ENCODE measurements at regions not wholly inside any gene's neighbourhood (a gene's known extent, or its start where the extent isn't known, plus 50 kb on each side); places are given as distances from the start of the nearest gene placed in this dataset.
"Not testable (repeated sequence)": the region's sequence is repeated elsewhere in the genome, so short reads cannot be mapped to it uniquely, and the experiment has no call there.

GRCh38 chr3:78088006-78088405 is 1048.1 kb downstream of the ROBO2 start:
- WGBS: no CpG with 5 or more reads among the region's 2 CpGs
- H3K18ac ChIP-seq (ENCODE audit: low read depth in 1 of 2, low read length in 2 of 2): no peak overlapping the region

DNA sequence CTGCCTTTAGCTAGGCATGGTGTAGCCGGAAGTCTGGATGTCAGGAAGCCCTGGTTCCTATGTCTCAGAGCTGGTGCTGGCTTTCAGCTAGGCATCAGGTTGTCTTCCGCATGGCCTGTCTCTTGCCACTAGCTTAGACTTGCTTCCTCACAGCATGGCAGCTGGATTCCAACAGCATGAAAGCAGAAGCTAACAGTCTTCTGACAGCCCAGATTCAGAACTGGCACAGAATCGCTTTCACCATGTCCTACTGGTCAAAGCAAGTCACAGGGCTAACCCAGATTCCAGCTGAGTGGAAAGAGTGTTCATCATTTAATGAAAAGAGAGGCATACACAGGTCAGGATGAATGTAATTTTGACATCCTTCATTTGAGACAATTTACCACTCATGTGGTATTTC is 1050.5 kb downstream of the ROBO2 start:
- Histone ChIP-seq H3K4me2 (ENCODE audit: low read length, poor library complexity, severe bottlenecking) (no peak overlapping the region), H3K4me3 (ENCODE audit: insufficient read depth in 1 of 2, low read depth in 1 of 2, low read length in 2 of 2) (no peak overlapping the region), H2BK15ac (ENCODE audit: low read depth, poor library complexity, severe bottlenecking) (no peak overlapping the region), H2BK12ac (ENCODE audit: low read length in 2 of 2) (no peak overlapping the region), H2AFZ (ENCODE audit: low read depth, low read length) (no peak overlapping the region), H3K36me3 (ENCODE audit: control insufficient read depth in 1 of 2, insufficient read depth in 2 of 2, low read depth in 1 of 2, low read length in 2 of 2) (no peaks in the 10 kb centered on the region), H3K79me1 (replicated peaks; ENCODE audit: low read length, poor library complexity, severe bottlenecking) (no peaks in the 10 kb centered on the region), H3K27ac (ENCODE audit: low read length, poor library complexity, severe bottlenecking) (no peak overlapping the region), H2AK5ac (ENCODE audit: low read length, severe bottlenecking) (no peak overlapping the region), H2BK120ac (ENCODE audit: low read depth, low read length) (no peak overlapping the region), H3K4ac (ENCODE audit: low read depth in 1 of 2, low read length in 2 of 2) (no peak overlapping the region), H2BK5ac (ENCODE audit: low read depth, low read length, poor library complexity, severe bottlenecking) (no peak overlapping the region), H3K27me3 (ENCODE audit: control insufficient read depth in 1 of 2, insufficient read depth in 1 of 2, low read length in 2 of 2) (no peaks in the 10 kb centered on the region), H4K91ac (ENCODE audit: low read length) (no peak overlapping the region), H3K18ac (ENCODE audit: low read depth in 1 of 2, low read length in 2 of 2) (no peak overlapping the region), H3K9me3 (ENCODE audit: control insufficient read depth, low read length) (no peaks in the 10 kb centered on the region), H3K23ac (ENCODE audit: low read length in 2 of 2) (no peak overlapping the region), H3K4me1 (ENCODE audit: control insufficient read depth, insufficient read depth, low read depth, low read length) (no peaks in the 10 kb centered on the region), H3K9ac (ENCODE audit: low read length) (no peak overlapping the region), H4K8ac (ENCODE audit: low read length) (no peak overlapping the region), H3K14ac (ENCODE audit: low read length in 2 of 2) (no peak overlapping the region)
- WGBS: 95% methylated on average over 2 of the region's 3 CpGs
- no peak for DNase-seq

More at GRCh38 chr3:78088006-78088405, 1048.1 kb downstream of the ROBO2 start:
- no peak overlapping the region for H2BK15ac ChIP-seq (ENCODE audit: low read depth, poor library complexity, severe bottlenecking)
- no peak for DNase-seq
- H3K9me3 ChIP-seq (ENCODE audit: control insufficient read depth, low read length): no peaks in the 10 kb centered on the region
- no peak overlapping the region for H3K4ac ChIP-seq (ENCODE audit: low read depth in 1 of 2, low read length in 2 of 2)
- no peak overlapping the region for H2BK5ac ChIP-seq (ENCODE audit: low read depth, low read length, poor library complexity, severe bottlenecking)
- no peak overlapping the region for H3K27ac ChIP-seq (ENCODE audit: low read length, poor library complexity, severe bottlenecking)
- H3K4me1 ChIP-seq (ENCODE audit: control insufficient read depth, insufficient read depth, low read depth, low read length): no peaks in the 10 kb centered on the region
- H3K9ac ChIP-seq (ENCODE audit: low read length): no peak overlapping the region
- no peaks in the 10 kb centered on the region for H3K79me1 ChIP-seq (replicated peaks; ENCODE audit: low read length, poor library complexity, severe bottlenecking)
- no peak overlapping the region for H2AFZ ChIP-seq (ENCODE audit: low read depth, low read length)
- no peak overlapping the region for H3K14ac ChIP-seq (ENCODE audit: low read length in 2 of 2)
- no peak overlapping the region for H3K4me2 ChIP-seq (ENCODE audit: low read length, poor library complexity, severe bottlenecking)
- no peak overlapping the region for H3K23ac ChIP-seq (ENCODE audit: low read length in 2 of 2)
- H4K91ac ChIP-seq (ENCODE audit: low read length): no peak overlapping the region
- H3K4me3 ChIP-seq (ENCODE audit: insufficient read depth in 1 of 2, low read depth in 1 of 2, low read length in 2 of 2): no peak overlapping the region
- no peak overlapping the region for H2BK12ac ChIP-seq (ENCODE audit: low read length in 2 of 2)
- H3K36me3 ChIP-seq (ENCODE audit: control insufficient read depth in 1 of 2, insufficient read depth in 2 of 2, low read depth in 1 of 2, low read length in 2 of 2): no peaks in the 10 kb centered on the region
- H3K27me3 ChIP-seq (ENCODE audit: control insufficient read depth in 1 of 2, insufficient read depth in 1 of 2, low read length in 2 of 2): no peaks in the 10 kb centered on the region
- H2AK5ac ChIP-seq (ENCODE audit: low read length, severe bottlenecking): no peak overlapping the region
- no peak overlapping the region for H4K8ac ChIP-seq (ENCODE audit: low read length)
- no peak overlapping the region for H2BK120ac ChIP-seq (ENCODE audit: low read depth, low read length)

DNA sequence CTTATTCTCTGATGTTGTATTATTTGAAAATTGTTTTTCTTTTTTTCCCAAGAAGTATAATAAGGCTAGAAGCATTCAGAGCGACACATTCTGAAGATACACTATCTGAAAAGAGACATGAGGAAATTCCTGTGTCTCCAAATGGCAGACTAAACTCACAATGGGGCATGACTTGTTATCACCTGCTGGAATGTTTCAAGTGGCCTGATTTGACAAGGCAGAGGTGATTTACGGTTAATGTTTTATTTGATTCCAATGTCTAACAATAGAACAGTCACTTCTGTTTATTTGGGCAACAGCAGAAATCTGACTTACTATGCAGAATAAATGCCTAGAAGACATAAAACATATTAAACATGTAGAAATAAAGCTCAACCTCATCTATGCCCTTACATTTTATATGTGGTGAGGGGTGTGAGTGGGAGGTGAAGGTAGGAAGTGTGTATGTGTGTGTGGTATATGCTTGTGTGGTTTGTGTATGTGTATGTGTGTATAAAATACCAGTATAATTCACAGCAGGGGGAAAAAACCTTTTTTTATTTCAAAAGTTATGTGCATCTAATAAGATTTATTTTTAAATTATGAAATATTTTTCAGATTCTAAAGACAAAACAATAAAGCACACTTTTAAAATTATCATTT is 1051.7 kb downstream of the ROBO2 start:
- Histone ChIP-seq H3K27me3 (ENCODE audit: control insufficient read depth in 1 of 2, insufficient read depth in 1 of 2, low read length in 2 of 2) (no peaks in the 10 kb centered on the region), H4K8ac (ENCODE audit: low read length) (no peak overlapping the region), H3K4me2 (ENCODE audit: low read length, poor library complexity, severe bottlenecking) (no peak overlapping the region), H3K4ac (ENCODE audit: low read depth in 1 of 2, low read length in 2 of 2) (no peak overlapping the region), H2AK5ac (ENCODE audit: low read length, severe bottlenecking) (no peak overlapping the region), H2BK12ac (ENCODE audit: low read length in 2 of 2) (no peak overlapping the region), H2BK15ac (ENCODE audit: low read depth, poor library complexity, severe bottlenecking) (no peak overlapping the region), H3K14ac (ENCODE audit: low read length in 2 of 2) (no peak overlapping the region), H3K23ac (ENCODE audit: low read length in 2 of 2) (no peak overlapping the region), H2AFZ (ENCODE audit: low read depth, low read length) (no peak overlapping the region), H3K4me3 (ENCODE audit: insufficient read depth in 1 of 2, low read depth in 1 of 2, low read length in 2 of 2) (no peak overlapping the region), H3K27ac (ENCODE audit: low read length, poor library complexity, severe bottlenecking) (no peak overlapping the region), H2BK5ac (ENCODE audit: low read depth, low read length, poor library complexity, severe bottlenecking) (no peak overlapping the region), H3K9ac (ENCODE audit: low read length) (no peak overlapping the region), H2BK120ac (ENCODE audit: low read depth, low read length) (no peak overlapping the region), H3K79me1 (replicated peaks; ENCODE audit: low read length, poor library complexity, severe bottlenecking) (no peaks in the 10 kb centered on the region), H3K4me1 (ENCODE audit: control insufficient read depth, insufficient read depth, low read depth, low read length) (no peaks in the 10 kb centered on the region), H3K9me3 (ENCODE audit: control insufficient read depth, low read length) (no peaks in the 10 kb centered on the region), H3K18ac (ENCODE audit: low read depth in 1 of 2, low read length in 2 of 2) (no peak overlapping the region), H3K36me3 (ENCODE audit: control insufficient read depth in 1 of 2, insufficient read depth in 2 of 2, low read depth in 1 of 2, low read length in 2 of 2) (no peaks in the 10 kb centered on the region), H4K91ac (ENCODE audit: low read length) (no peak overlapping the region)
- WGBS: no CpG with 5 or more reads among the region's 2 CpGs
- DNase-seq: no peak

GRCh38 chr3:78092574-78092973 is 1052.7 kb downstream of the ROBO2 start:
- not testable (repeated sequence) for H3K36me3 ChIP-seq (ENCODE audit: control insufficient read depth in 1 of 2, insufficient read depth in 2 of 2, low read depth in 1 of 2, low read length in 2 of 2); H2AK5ac ChIP-seq (ENCODE audit: low read length, severe bottlenecking); H3K27ac ChIP-seq (ENCODE audit: low read length, poor library complexity, severe bottlenecking); H3K4me2 ChIP-seq (ENCODE audit: low read length, poor library complexity, severe bottlenecking); H3K23ac ChIP-seq (ENCODE audit: low read length in 2 of 2); H2AFZ ChIP-seq (ENCODE audit: low read depth, low read length); H4K8ac ChIP-seq (ENCODE audit: low read length); H4K91ac ChIP-seq (ENCODE audit: low read length); H3K18ac ChIP-seq (ENCODE audit: low read depth in 1 of 2, low read length in 2 of 2); H2BK12ac ChIP-seq (ENCODE audit: low read length in 2 of 2); H3K27me3 ChIP-seq (ENCODE audit: control insufficient read depth in 1 of 2, insufficient read depth in 1 of 2, low read length in 2 of 2); H2BK15ac ChIP-seq (ENCODE audit: low read depth, poor library complexity, severe bottlenecking); H2BK5ac ChIP-seq (ENCODE audit: low read depth, low read length, poor library complexity, severe bottlenecking); H3K4me3 ChIP-seq (ENCODE audit: insufficient read depth in 1 of 2, low read depth in 1 of 2, low read length in 2 of 2); H3K4ac ChIP-seq (ENCODE audit: low read depth in 1 of 2, low read length in 2 of 2); H3K9ac ChIP-seq (ENCODE audit: low read length); H3K9me3 ChIP-seq (ENCODE audit: control insufficient read depth, low read length); H3K14ac ChIP-seq (ENCODE audit: low read length in 2 of 2); H3K4me1 ChIP-seq (ENCODE audit: control insufficient read depth, insufficient read depth, low read depth, low read length); H2BK120ac ChIP-seq (ENCODE audit: low read depth, low read length); H3K79me1 ChIP-seq (replicated peaks; ENCODE audit: low read length, poor library complexity, severe bottlenecking); DNase-seq
- WGBS: 100% methylated on average over 1 of the region's 1 CpG
